Progenitor cell of endocrine pancreas (in vitro differentiated cells): ENCODE measurements at regions not wholly inside any gene's neighbourhood (a gene's known extent, or its start where the extent isn't known, plus 50 kb on each side); places are given as distances from the start of the nearest gene placed in this dataset.

Source experiments
- DNase-seq: peaks from one replicate; pipeline ENCODE4 v3.0.0; 2021; ENCODE audit warnings: low spot score; ENCODE audit not compliant: unreplicated experiment
- H3K27ac Mint-ChIP-seq: 2 replicates; pipeline ENCODE4 v1.8.0; 2021; ENCODE audit warnings: mild to moderate bottlenecking, moderate library complexity, mixed read lengths
- H3K27me3 Mint-ChIP-seq: 2 replicates; pipeline ENCODE4 v1.8.0; 2021; ENCODE audit warnings: mixed read lengths
- H3K36me3 Mint-ChIP-seq: 2 replicates; pipeline ENCODE4 v1.8.0; 2022; ENCODE audit warnings: mixed read lengths; ENCODE audit not compliant: insufficient read depth
- H3K4me1 Mint-ChIP-seq: 2 replicates; pipeline ENCODE4 v1.8.0; 2021; ENCODE audit warnings: low read depth, mixed read lengths
- H3K4me3 Mint-ChIP-seq: 2 replicates; pipeline ENCODE4 v1.8.0; 2021; ENCODE audit warnings: low read depth, mild to moderate bottlenecking, moderate library complexity, mixed read lengths
- H3K9me3 Mint-ChIP-seq: 2 replicates; pipeline ENCODE4 v1.8.0; 2021; ENCODE audit warnings: low read depth, mixed read lengths
- TF ChIP-seq, protein P1 (sequence below): fragments of 200-600 bp; sonication (generic); IDR thresholded peaks from one replicate; pipeline ENCODE4 v1.5.0; 2021; ENCODE audit warnings: antibody characterized with exemption, mild to moderate bottlenecking; ENCODE audit not compliant: unreplicated experiment

DNA sequence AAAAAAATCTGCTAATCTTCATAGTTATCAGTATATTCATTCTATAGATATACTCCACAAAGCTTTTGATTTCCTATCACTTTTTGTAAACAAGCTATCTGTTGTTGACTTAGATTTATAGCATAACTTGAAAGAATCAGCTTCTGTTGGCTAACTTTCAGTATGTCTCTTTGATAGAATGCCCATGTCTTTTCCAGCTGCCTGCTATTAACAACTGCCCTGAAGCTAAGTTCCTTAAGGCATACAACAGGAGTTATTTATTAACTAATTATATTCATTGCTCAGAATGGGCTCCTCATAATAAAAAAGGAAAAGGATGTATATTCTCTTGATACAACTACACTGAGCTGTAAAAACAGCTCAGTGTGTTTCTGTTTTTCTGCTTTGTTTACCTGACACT, 293.9 kb downstream of the TUSC7 start:
- H3K36me3 Mint-ChIP-seq = no peaks in the 10 kb centered on the region
- no peaks in the 10 kb centered on the region for H3K9me3 Mint-ChIP-seq
- TF ChIP-seq, protein P1, sequence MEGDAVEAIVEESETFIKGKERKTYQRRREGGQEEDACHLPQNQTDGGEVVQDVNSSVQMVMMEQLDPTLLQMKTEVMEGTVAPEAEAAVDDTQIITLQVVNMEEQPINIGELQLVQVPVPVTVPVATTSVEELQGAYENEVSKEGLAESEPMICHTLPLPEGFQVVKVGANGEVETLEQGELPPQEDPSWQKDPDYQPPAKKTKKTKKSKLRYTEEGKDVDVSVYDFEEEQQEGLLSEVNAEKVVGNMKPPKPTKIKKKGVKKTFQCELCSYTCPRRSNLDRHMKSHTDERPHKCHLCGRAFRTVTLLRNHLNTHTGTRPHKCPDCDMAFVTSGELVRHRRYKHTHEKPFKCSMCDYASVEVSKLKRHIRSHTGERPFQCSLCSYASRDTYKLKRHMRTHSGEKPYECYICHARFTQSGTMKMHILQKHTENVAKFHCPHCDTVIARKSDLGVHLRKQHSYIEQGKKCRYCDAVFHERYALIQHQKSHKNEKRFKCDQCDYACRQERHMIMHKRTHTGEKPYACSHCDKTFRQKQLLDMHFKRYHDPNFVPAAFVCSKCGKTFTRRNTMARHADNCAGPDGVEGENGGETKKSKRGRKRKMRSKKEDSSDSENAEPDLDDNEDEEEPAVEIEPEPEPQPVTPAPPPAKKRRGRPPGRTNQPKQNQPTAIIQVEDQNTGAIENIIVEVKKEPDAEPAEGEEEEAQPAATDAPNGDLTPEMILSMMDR = no peak
- no peak overlapping the region for H3K4me3 Mint-ChIP-seq
- H3K4me1 Mint-ChIP-seq = peaks cover 19% of the 10 kb centered on the region
- no peaks in the 10 kb centered on the region for H3K27me3 Mint-ChIP-seq
- no peak for DNase-seq
- no peak overlapping the region for H3K27ac Mint-ChIP-seq

DNA sequence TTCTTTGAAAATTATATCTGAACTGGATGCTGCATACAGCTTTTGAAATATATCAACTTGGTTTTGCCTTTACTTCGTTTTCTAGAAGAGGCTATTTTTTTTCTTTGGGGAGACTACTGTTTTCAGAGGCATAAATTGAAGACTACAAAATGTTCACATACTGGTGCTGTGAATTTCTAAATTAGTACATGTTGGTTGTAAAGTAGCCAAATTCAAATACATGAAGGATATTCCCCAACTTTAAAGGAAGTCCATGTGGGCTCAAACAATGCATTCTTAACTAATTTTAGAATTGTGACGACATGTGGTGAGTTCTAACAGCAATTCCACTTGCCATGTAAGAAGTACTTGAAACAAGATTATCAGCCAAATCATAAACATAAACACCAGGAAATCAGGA, 295.7 kb downstream of the TUSC7 start:
- DNase-seq = no peak
- TF ChIP-seq, protein P1 = no peak
- Mint-ChIP-seq H3K4me1 (peaks cover 15% of the 10 kb centered on the region), H3K4me3 (no peak overlapping the region), H3K27me3 (no peaks in the 10 kb centered on the region), H3K9me3 (no peaks in the 10 kb centered on the region), H3K36me3 (no peaks in the 10 kb centered on the region), H3K27ac (no peak overlapping the region)

DNA sequence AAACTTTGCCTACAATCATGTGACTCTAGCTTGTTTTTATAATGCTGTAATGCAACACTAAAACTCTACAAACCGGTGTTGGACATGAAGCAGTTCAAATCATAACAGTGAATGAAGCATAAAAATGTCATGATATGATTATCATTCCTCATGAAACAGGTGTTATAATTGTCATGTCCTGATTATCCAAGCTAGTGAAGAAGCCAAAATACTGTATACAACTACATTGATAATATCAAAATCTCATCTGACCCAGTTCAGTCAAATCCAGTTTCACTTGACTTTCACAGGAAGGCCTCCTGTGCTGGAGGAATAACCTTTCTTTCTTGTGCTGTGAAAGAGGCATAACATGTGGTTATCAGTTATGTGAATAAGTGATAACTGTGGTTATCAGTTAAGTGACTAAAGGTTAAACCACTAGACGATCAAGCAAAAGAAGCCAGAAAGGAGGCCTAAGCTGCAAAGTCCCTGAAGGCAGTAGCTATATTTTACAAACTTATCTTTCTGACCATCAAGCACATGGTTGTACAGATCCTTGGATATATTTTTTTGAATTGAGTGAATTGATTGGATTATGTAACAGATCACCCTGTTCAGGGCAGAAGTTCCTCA, 296.4 kb downstream of the TUSC7 start:
- Mint-ChIP-seq H3K9me3 (no peaks in the 10 kb centered on the region), H3K4me1 (peaks cover 13% of the 10 kb centered on the region), H3K27ac (no peak overlapping the region), H3K4me3 (no peak overlapping the region), H3K36me3 (no peaks in the 10 kb centered on the region), H3K27me3 (no peaks in the 10 kb centered on the region)
- TF ChIP-seq, protein P1 = no peak
- DNase-seq = no peak

DNA sequence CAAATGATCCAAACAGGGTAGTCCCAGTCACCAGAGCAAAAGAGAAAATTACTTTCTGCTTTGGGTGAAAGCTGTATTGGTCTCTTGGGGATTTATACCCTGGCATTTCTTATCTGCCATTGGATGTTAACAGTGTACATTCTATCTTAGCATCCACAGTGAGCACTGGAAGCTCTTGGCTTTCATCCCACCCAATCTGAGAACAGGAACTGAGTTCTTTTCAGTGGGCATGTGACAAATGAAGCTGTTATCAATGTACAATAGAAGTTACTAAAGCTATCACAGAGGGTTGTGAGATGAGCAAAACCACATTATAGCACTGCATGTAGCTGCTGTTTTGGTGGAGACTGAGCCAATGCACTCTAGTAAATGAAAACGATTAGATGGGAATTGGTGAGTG, 300.7 kb downstream of the TUSC7 start:
- H3K4me3 Mint-ChIP-seq = no peak overlapping the region
- H3K27ac Mint-ChIP-seq = no peak overlapping the region
- H3K36me3 Mint-ChIP-seq = no peaks in the 10 kb centered on the region
- TF ChIP-seq, protein P1 = no peak
- peaks cover 9% of the 10 kb centered on the region for H3K4me1 Mint-ChIP-seq
- DNase-seq = no peak
- peaks cover 2% of the 10 kb centered on the region for H3K9me3 Mint-ChIP-seq
- no peaks in the 10 kb centered on the region for H3K27me3 Mint-ChIP-seq

DNA sequence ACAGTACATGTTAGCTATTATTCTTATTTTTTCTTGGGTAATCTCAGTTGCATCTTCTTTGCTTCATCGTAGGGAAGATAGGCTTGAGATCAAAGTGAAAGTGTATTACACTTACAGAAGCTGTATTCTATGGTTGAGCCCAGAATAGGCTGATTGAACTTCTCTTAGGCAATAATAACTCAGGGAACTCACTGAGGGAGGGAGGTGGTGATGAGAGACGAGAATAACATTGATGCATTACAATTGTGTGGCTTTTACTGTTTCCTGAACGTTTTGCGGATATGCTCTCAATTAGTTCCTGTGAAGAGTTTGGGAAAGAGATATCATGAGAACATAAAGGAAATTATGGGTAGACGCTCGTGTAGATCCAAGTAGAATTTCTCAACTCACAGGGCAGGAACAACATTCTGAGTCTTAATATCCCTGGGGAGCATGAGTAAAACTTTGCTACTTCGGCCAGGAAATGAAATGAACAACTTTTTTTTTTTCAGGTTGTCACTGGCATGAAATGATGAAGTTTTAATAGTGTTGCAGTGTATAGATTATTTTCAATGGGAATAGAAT, 302.2 kb downstream of the TUSC7 start:
- DNase-seq = no peak
- no peak overlapping the region for H3K27ac Mint-ChIP-seq
- H3K4me3 Mint-ChIP-seq = no peak overlapping the region
- no peaks in the 10 kb centered on the region for H3K4me1 Mint-ChIP-seq
- peaks cover 2% of the 10 kb centered on the region for H3K9me3 Mint-ChIP-seq
- TF ChIP-seq, protein P1 = no peak
- H3K36me3 Mint-ChIP-seq = no peaks in the 10 kb centered on the region
- H3K27me3 Mint-ChIP-seq = no peaks in the 10 kb centered on the region
